ENCODE measurements at regions not wholly inside any gene's neighbourhood (a gene's known extent, or its start where the extent isn't known, plus 50 kb on each side); places are given as distances from the start of the nearest gene placed in this dataset.

GRCh38 chr2:7592618-7593140 lies 675.5 kb downstream of the RNF144A start:
- no peak overlapping the region for H2AK5ac ChIP-seq (ENCODE audit: insufficient read length, low read length)
- no peaks in the 10 kb centered on the region for H3K4me1 ChIP-seq (ENCODE audit: insufficient read depth, low read length)
- H2BK15ac ChIP-seq (ENCODE audit: low read depth, low read length), result no peak overlapping the region
- no peak overlapping the region for H3T11ph ChIP-seq (ENCODE audit: low read length)
- H3K4me1 Mint-ChIP-seq, result no peaks in the 10 kb centered on the region
- no peaks in the 10 kb centered on the region for H3K79me1 ChIP-seq (ENCODE audit: insufficient read depth, low read depth, low read length, poor library complexity, severe bottlenecking)
- no peak overlapping the region for H3K14ac ChIP-seq (ENCODE audit: insufficient read depth, low read length)
- no peak overlapping the region for H2BK20ac ChIP-seq (ENCODE audit: low read depth, low read length, poor library complexity, severe bottlenecking)
- H4K8ac ChIP-seq (replicated peaks; ENCODE audit: insufficient read length, low read depth, low read length), result no peak overlapping the region
- no peak for TF ChIP-seq CTCF (conservative IDR thresholded peaks at IDR 0.05)
- H3K23me2 ChIP-seq (ENCODE audit: insufficient read length, low read depth, low read length, poor library complexity, severe bottlenecking), result no peaks in the 10 kb centered on the region
- no peaks in the 10 kb centered on the region for H3K27me3 Mint-ChIP-seq (ENCODE audit: low read depth)
- no peak overlapping the region for H3K4ac ChIP-seq (ENCODE audit: low read depth, low read length)
- no peak overlapping the region for H3K56ac ChIP-seq (ENCODE audit: insufficient read length, low read depth, low read length)
- H2BK5ac ChIP-seq (ENCODE audit: insufficient read length, low read length), result no peak overlapping the region
- no peak overlapping the region for H3K27ac ChIP-seq (ENCODE audit: insufficient read length, low read depth, low read length)
- H3K27me3 ChIP-seq (ENCODE audit: insufficient read depth, low read length), result no peaks in the 10 kb centered on the region
- H3K18ac ChIP-seq (ENCODE audit: insufficient read length, low read depth, low read length), result no peak overlapping the region
- H3K4me2 ChIP-seq (ENCODE audit: insufficient read depth, insufficient read length, low read length), result no peak overlapping the region
- no peak overlapping the region for H4K91ac ChIP-seq (ENCODE audit: insufficient read length, low read depth, low read length)
- DNase-seq, result no peak
- no peaks in the 10 kb centered on the region; a peak in 2 of 7 replicates for H3K36me3 Mint-ChIP-seq (ENCODE audit: insufficient read depth in 1 of 3, low read depth in 3 of 3)
- no peak overlapping the region for H4K5ac ChIP-seq (ENCODE audit: insufficient read length, low read depth, low read length)
- H3K23ac ChIP-seq (ENCODE audit: insufficient read length, low read depth, low read length), result no peak overlapping the region
- H3K9ac ChIP-seq (ENCODE audit: extremely low read depth, insufficient read length, low read length), result no peak overlapping the region
- H3K27ac Mint-ChIP-seq, result no peak overlapping the region; a peak in 2 of 7 replicates
- no peaks in the 10 kb centered on the region for H4K20me1 ChIP-seq (ENCODE audit: control insufficient read depth, insufficient read depth, insufficient read length)
- no peak overlapping the region for H2BK120ac ChIP-seq (ENCODE audit: low read depth, low read length, poor library complexity, severe bottlenecking)
- no CpG with 5 or more reads among the region's 5 CpGs for WGBS (ENCODE audit: extremely low coverage, insufficient read length, low lambda C conversion rate)
- H3K9me3 Mint-ChIP-seq, result no peaks in the 10 kb centered on the region; a peak in 1 of 5 replicates
- no peak overlapping the region for H3K4me3 Mint-ChIP-seq
- no peaks in the 10 kb centered on the region for H3K79me2 ChIP-seq (ENCODE audit: insufficient read depth, low read length)
- H2BK12ac ChIP-seq (ENCODE audit: insufficient read length, low read depth, low read length), result no peak overlapping the region
- no peaks in the 10 kb centered on the region for H3K9me3 ChIP-seq (ENCODE audit: control insufficient read depth, low read depth, low read length)
- H2AFZ ChIP-seq (ENCODE audit: low read length), result no peak overlapping the region

All from H9 (cell line).